Karpas-422 (cell line): ENCODE measurements at regions not wholly inside any gene's neighbourhood (a gene's known extent, or its start where the extent isn't known, plus 50 kb on each side); places are given as distances from the start of the nearest gene placed in this dataset.

Experiments used
- DNase-seq: peaks from one replicate; pipeline ENCODE4 v3.0.0-alpha.2; 2015
- H2AFZ ChIP-seq: fragments of 200-600 bp; sonication (generic); 2 replicates; pipeline ENCODE4 v1.6.1; 2014; ENCODE audit warnings: antibody characterized with exemption, low read length, mixed read lengths
- H3K27ac ChIP-seq: fragments of 200-600 bp; sonication (generic); 2 replicates; pipeline ENCODE4 v1.5.1; 2014; ENCODE audit warnings: mild to moderate bottlenecking, low read length, moderate library complexity
- H3K27me3 ChIP-seq: fragments of 200-600 bp; sonication (generic); 2 replicates; pipeline ENCODE4 v1.6.1; 2014; ENCODE audit warnings: low read length, mixed read lengths
- H3K36me3 ChIP-seq: fragments of 200-600 bp; sonication (generic); 2 replicates; pipeline ENCODE4 v1.6.1; 2014; ENCODE audit warnings: low read length, mixed read lengths; ENCODE audit not compliant: insufficient read depth
- H3K4me1 ChIP-seq: fragments of 200-600 bp; sonication (generic); 2 replicates; pipeline ENCODE4 v1.6.1; 2014; ENCODE audit warnings: mild to moderate bottlenecking, low read length, mixed read lengths
- H3K4me2 ChIP-seq: fragments of 200-600 bp; sonication (generic); 2 replicates; pipeline ENCODE4 v1.6.1; 2014; ENCODE audit warnings: low read length, low read depth, mild to moderate bottlenecking; ENCODE audit not compliant: poor library complexity, severe bottlenecking
- H3K4me3 ChIP-seq: fragments of 200-600 bp; sonication (generic); 2 replicates; pipeline ENCODE4 v1.5.1; 2014; ENCODE audit warnings: mild to moderate bottlenecking, antibody characterized with exemption, low read length, mixed read lengths
- H3K79me2 ChIP-seq: fragments of 200-600 bp; sonication (generic); 2 replicates; pipeline ENCODE4 v1.6.1; 2014; ENCODE audit warnings: mild to moderate bottlenecking, low read length, mixed read lengths
- H3K9ac ChIP-seq: fragments of 200-600 bp; sonication (generic); 2 replicates; pipeline ENCODE4 v1.6.0; 2014; ENCODE audit warnings: low read length
- H3K9me2 ChIP-seq: fragments of 200-600 bp; sonication (generic), shearing (Covaris generic); replicated peaks from 2 replicates; pipeline ENCODE4 v1.6.0; 2014; ENCODE audit warnings: mild to moderate bottlenecking, low read length, moderate library complexity; ENCODE audit not compliant: insufficient read depth
- H3K9me3 ChIP-seq: fragments of 300-700, 200-600 bp; sonication (generic); 2 replicates; pipeline ENCODE4 v1.6.1; 2014; ENCODE audit warnings: low read length, mixed read lengths
- H4K20me1 ChIP-seq: fragments of 200-600 bp; sonication (generic); 2 replicates; pipeline ENCODE4 v1.6.1; 2014; ENCODE audit warnings: mild to moderate bottlenecking, antibody characterized with exemption, low read length, low read depth; ENCODE audit not compliant: insufficient read depth

- Histone ChIP-seq H3K4me1 (peaks cover 5% of the 10 kb centered on the region), H2AFZ (no peak overlapping the region), H3K4me2 (no peak overlapping the region), H3K9ac (no peak overlapping the region), H3K79me2 (no peaks in the 10 kb centered on the region), H3K9me2 (no peaks in the 10 kb centered on the region), H3K4me3 (no peak overlapping the region), H3K9me3 (no peaks in the 10 kb centered on the region), H3K27me3 (no peaks in the 10 kb centered on the region), H3K27ac (no peak overlapping the region), H4K20me1 (no peaks in the 10 kb centered on the region), H3K36me3 (no peaks in the 10 kb centered on the region)
- no peak for DNase-seq
These were observed 87.8 kb upstream of the PDE3A start for GRCh38 chr12:20280515-20280914.

GRCh38 chr12:20282401-20282800 is 85.9 kb upstream of the PDE3A start:
- no peaks in the 10 kb centered on the region for H4K20me1 ChIP-seq
- no peaks in the 10 kb centered on the region for H3K27me3 ChIP-seq
- H3K79me2 ChIP-seq = no peaks in the 10 kb centered on the region
- H3K9me2 ChIP-seq = no peaks in the 10 kb centered on the region
- peaks cover 5% of the 10 kb centered on the region for H3K4me1 ChIP-seq
- H2AFZ ChIP-seq = no peak overlapping the region
- no peak overlapping the region for H3K4me3 ChIP-seq
- no peak for DNase-seq
- H3K9me3 ChIP-seq = no peaks in the 10 kb centered on the region
- no peak overlapping the region for H3K27ac ChIP-seq
- H3K36me3 ChIP-seq = no peaks in the 10 kb centered on the region
- no peak overlapping the region for H3K4me2 ChIP-seq
- H3K9ac ChIP-seq = no peak overlapping the region

GRCh38 chr12:20283482-20283881 is 84.9 kb upstream of the PDE3A start:
- H3K4me3 ChIP-seq = no peak overlapping the region
- no peak for DNase-seq
- H2AFZ ChIP-seq = no peak overlapping the region
- no peaks in the 10 kb centered on the region for H4K20me1 ChIP-seq
- no peaks in the 10 kb centered on the region for H3K9me2 ChIP-seq
- H3K79me2 ChIP-seq = no peaks in the 10 kb centered on the region
- no peaks in the 10 kb centered on the region for H3K27me3 ChIP-seq
- H3K27ac ChIP-seq = no peak overlapping the region
- H3K4me2 ChIP-seq = no peak overlapping the region
- no peaks in the 10 kb centered on the region for H3K9me3 ChIP-seq
- no peak overlapping the region for H3K9ac ChIP-seq
- H3K4me1 ChIP-seq = peaks cover 5% of the 10 kb centered on the region
- no peaks in the 10 kb centered on the region for H3K36me3 ChIP-seq

GRCh38 chr12:20289520-20289919 is 78.8 kb upstream of the PDE3A start:
- no peaks in the 10 kb centered on the region for H3K9me2 ChIP-seq
- no peak overlapping the region for H3K4me2 ChIP-seq
- no peak overlapping the region for H3K4me3 ChIP-seq
- H3K9me3 ChIP-seq = peaks cover 6% of the 10 kb centered on the region
- no peaks in the 10 kb centered on the region for H3K4me1 ChIP-seq
- H3K36me3 ChIP-seq = no peaks in the 10 kb centered on the region
- H2AFZ ChIP-seq = no peak overlapping the region
- H4K20me1 ChIP-seq = no peaks in the 10 kb centered on the region
- no peaks in the 10 kb centered on the region for H3K27me3 ChIP-seq
- H3K9ac ChIP-seq = no peak overlapping the region
- H3K79me2 ChIP-seq = no peaks in the 10 kb centered on the region
- no peak for DNase-seq
- H3K27ac ChIP-seq = no peak overlapping the region

- no peaks in the 10 kb centered on the region for H3K9me2 ChIP-seq
- no peaks in the 10 kb centered on the region for H4K20me1 ChIP-seq
- no peak overlapping the region for H3K27ac ChIP-seq
- no peak overlapping the region for H3K9ac ChIP-seq
- DNase-seq = no peak
- no peaks in the 10 kb centered on the region for H3K79me2 ChIP-seq
- no peak overlapping the region for H3K4me2 ChIP-seq
- no peaks in the 10 kb centered on the region for H3K4me1 ChIP-seq
- peaks cover 11% of the 10 kb centered on the region for H3K9me3 ChIP-seq
- no peak overlapping the region for H2AFZ ChIP-seq
- no peak overlapping the region for H3K4me3 ChIP-seq
- H3K36me3 ChIP-seq = no peaks in the 10 kb centered on the region
- no peaks in the 10 kb centered on the region for H3K27me3 ChIP-seq
These were observed 67.9 kb upstream of the PDE3A start for GRCh38 chr12:20300457-20300856.

GRCh38 chr12:20305470-20305869 is 62.9 kb upstream of the PDE3A start:
- no peak for DNase-seq

GRCh38 chr12:20309504-20310148 is 58.7 kb upstream of the PDE3A start:
- DNase-seq = no peak
- H4K20me1 ChIP-seq = no peaks in the 10 kb centered on the region
- H3K79me2 ChIP-seq = no peaks in the 10 kb centered on the region
- no peak overlapping the region for H3K27ac ChIP-seq
- no peaks in the 10 kb centered on the region for H3K27me3 ChIP-seq
- H3K9me2 ChIP-seq = no peaks in the 10 kb centered on the region
- no peak overlapping the region for H3K4me3 ChIP-seq
- H3K4me1 ChIP-seq = no peaks in the 10 kb centered on the region
- H3K36me3 ChIP-seq = no peaks in the 10 kb centered on the region
- H3K9me3 ChIP-seq = peaks cover 6% of the 10 kb centered on the region
- H3K9ac ChIP-seq = no peak overlapping the region
- no peak overlapping the region for H2AFZ ChIP-seq
- no peak overlapping the region for H3K4me2 ChIP-seq

More at GRCh38 chr12:20305470-20305869, 62.9 kb upstream of the PDE3A start:
- Histone ChIP-seq H3K4me3 (no peak overlapping the region), H3K27ac (no peak overlapping the region), H3K36me3 (no peaks in the 10 kb centered on the region), H3K79me2 (no peaks in the 10 kb centered on the region), H3K4me1 (no peaks in the 10 kb centered on the region), H2AFZ (no peak overlapping the region), H3K9me3 (peaks cover 6% of the 10 kb centered on the region), H3K4me2 (no peak overlapping the region), H3K27me3 (no peaks in the 10 kb centered on the region), H3K9me2 (no peaks in the 10 kb centered on the region), H4K20me1 (no peaks in the 10 kb centered on the region), H3K9ac (no peak overlapping the region)

GRCh38 chr12:20314328-20314727 is 54.0 kb upstream of the PDE3A start:
- H3K4me2 ChIP-seq = no peak overlapping the region
- no peaks in the 10 kb centered on the region for H3K4me1 ChIP-seq
- H3K27me3 ChIP-seq = no peaks in the 10 kb centered on the region
- no peak overlapping the region for H3K9ac ChIP-seq
- no peaks in the 10 kb centered on the region for H3K9me3 ChIP-seq
- no peaks in the 10 kb centered on the region for H4K20me1 ChIP-seq
- H3K27ac ChIP-seq = no peak overlapping the region
- no peaks in the 10 kb centered on the region for H3K36me3 ChIP-seq
- H3K4me3 ChIP-seq = no peak overlapping the region
- no peak overlapping the region for H2AFZ ChIP-seq
- DNase-seq = no peak
- no peaks in the 10 kb centered on the region for H3K79me2 ChIP-seq
- no peaks in the 10 kb centered on the region for H3K9me2 ChIP-seq

GRCh38 chr12:20317554-20317953 is 50.8 kb upstream of the PDE3A start:
- H3K9me2 ChIP-seq = no peaks in the 10 kb centered on the region
- no peak overlapping the region for H3K4me2 ChIP-seq
- no peaks in the 10 kb centered on the region for H3K4me1 ChIP-seq
- no peak overlapping the region for H2AFZ ChIP-seq
- no peak for DNase-seq
- no peaks in the 10 kb centered on the region for H3K9me3 ChIP-seq
- no peak overlapping the region for H3K4me3 ChIP-seq
- no peaks in the 10 kb centered on the region for H3K79me2 ChIP-seq
- H4K20me1 ChIP-seq = no peaks in the 10 kb centered on the region
- H3K36me3 ChIP-seq = no peaks in the 10 kb centered on the region
- H3K27ac ChIP-seq = no peak overlapping the region
- H3K9ac ChIP-seq = no peak overlapping the region
- no peaks in the 10 kb centered on the region for H3K27me3 ChIP-seq
